ENCODE measurements at regions not wholly inside any gene's neighbourhood (a gene's known extent, or its start where the extent isn't known, plus 50 kb on each side); places are given as distances from the start of the nearest gene placed in this dataset.
"Not testable (repeated sequence)": the region's sequence is repeated elsewhere in the genome, so short reads cannot be mapped to it uniquely, and the experiment has no call there.

GRCh38 chr9:28105001-28105400 lies 531.7 kb upstream of the C9orf72 start:
- no peaks in the 10 kb centered on the region for H3K27me3 ChIP-seq (ENCODE audit: control insufficient read depth, insufficient read depth, low read length)
- no peaks in the 10 kb centered on the region for H3K36me3 ChIP-seq (replicated peaks; ENCODE audit: control insufficient read depth, insufficient read depth, low read length)
- no peak for DNase-seq
- no peak overlapping the region for H3K4me3 ChIP-seq (ENCODE audit: insufficient read depth, low read depth, low read length)

GRCh38 chr9:28120184-28120583 lies 546.9 kb upstream of the C9orf72 start:
- H3K27me3 ChIP-seq (ENCODE audit: control insufficient read depth, insufficient read depth, low read length) = no peaks in the 10 kb centered on the region
- H3K36me3 ChIP-seq (replicated peaks; ENCODE audit: control insufficient read depth, insufficient read depth, low read length) = no peaks in the 10 kb centered on the region
- no peak overlapping the region for H3K4me3 ChIP-seq (ENCODE audit: insufficient read depth, low read depth, low read length)
- no peak for DNase-seq

GRCh38 chr9:28120626-28121025 lies 547.3 kb upstream of the C9orf72 start:
- Histone ChIP-seq H3K36me3 (replicated peaks; ENCODE audit: control insufficient read depth, insufficient read depth, low read length) (no peaks in the 10 kb centered on the region), H3K4me3 (ENCODE audit: insufficient read depth, low read depth, low read length) (no peak overlapping the region), H3K27me3 (ENCODE audit: control insufficient read depth, insufficient read depth, low read length) (no peaks in the 10 kb centered on the region)
- DNase-seq = no peak

GRCh38 chr9:28121366-28121765 lies 548.1 kb upstream of the C9orf72 start:
- no peaks in the 10 kb centered on the region for H3K36me3 ChIP-seq (replicated peaks; ENCODE audit: control insufficient read depth, insufficient read depth, low read length)
- no peak for DNase-seq
- no peak overlapping the region for H3K4me3 ChIP-seq (ENCODE audit: insufficient read depth, low read depth, low read length)
- no peaks in the 10 kb centered on the region for H3K27me3 ChIP-seq (ENCODE audit: control insufficient read depth, insufficient read depth, low read length)

- no peak for DNase-seq
- no peaks in the 10 kb centered on the region for H3K27me3 ChIP-seq (ENCODE audit: control insufficient read depth, insufficient read depth, low read length)
- no peaks in the 10 kb centered on the region for H3K36me3 ChIP-seq (replicated peaks; ENCODE audit: control insufficient read depth, insufficient read depth, low read length)
- H3K4me3 ChIP-seq (ENCODE audit: insufficient read depth, low read depth, low read length) = no peak overlapping the region
Measured at GRCh38 chr9:28124917-28125316, 551.6 kb upstream of the C9orf72 start.

- Histone ChIP-seq H3K27me3 (ENCODE audit: control insufficient read depth, insufficient read depth, low read length) (no peaks in the 10 kb centered on the region), H3K4me3 (ENCODE audit: insufficient read depth, low read depth, low read length) (no peak overlapping the region), H3K36me3 (replicated peaks; ENCODE audit: control insufficient read depth, insufficient read depth, low read length) (no peaks in the 10 kb centered on the region)
- DNase-seq = no peak
Measured at GRCh38 chr9:28127101-28127500, 553.8 kb upstream of the C9orf72 start.

- H3K4me3 ChIP-seq (ENCODE audit: insufficient read depth, low read depth, low read length) = no peak overlapping the region
- no peaks in the 10 kb centered on the region for H3K36me3 ChIP-seq (replicated peaks; ENCODE audit: control insufficient read depth, insufficient read depth, low read length)
- no peak for DNase-seq
- H3K27me3 ChIP-seq (ENCODE audit: control insufficient read depth, insufficient read depth, low read length) = no peaks in the 10 kb centered on the region
Measured at GRCh38 chr9:28134446-28134976, 561.2 kb upstream of the C9orf72 start.

- Histone ChIP-seq H3K36me3 (replicated peaks; ENCODE audit: control insufficient read depth, insufficient read depth, low read length) (no peaks in the 10 kb centered on the region), H3K27me3 (ENCODE audit: control insufficient read depth, insufficient read depth, low read length) (no peaks in the 10 kb centered on the region), H3K4me3 (ENCODE audit: insufficient read depth, low read depth, low read length) (no peak overlapping the region)
- no peak for DNase-seq
Measured at GRCh38 chr9:28135549-28135948, 562.3 kb upstream of the C9orf72 start.

- Histone ChIP-seq H3K4me3 (ENCODE audit: insufficient read depth, low read depth, low read length) (no peak overlapping the region), H3K36me3 (replicated peaks; ENCODE audit: control insufficient read depth, insufficient read depth, low read length) (no peaks in the 10 kb centered on the region), H3K27me3 (ENCODE audit: control insufficient read depth, insufficient read depth, low read length) (no peaks in the 10 kb centered on the region)
- DNase-seq = peak; percentile 9
Measured at GRCh38 chr9:28136113-28136512, 562.8 kb upstream of the C9orf72 start.

- not testable (repeated sequence) for H3K27me3 ChIP-seq (ENCODE audit: control insufficient read depth, insufficient read depth, low read length); H3K4me3 ChIP-seq (ENCODE audit: insufficient read depth, low read depth, low read length); DNase-seq; H3K36me3 ChIP-seq (replicated peaks; ENCODE audit: control insufficient read depth, insufficient read depth, low read length)
Measured at GRCh38 chr9:28147430-28147829, 574.1 kb upstream of the C9orf72 start.

GRCh38 chr9:28147923-28148597 lies 574.8 kb upstream of the C9orf72 start:
- not testable (repeated sequence) for DNase-seq; H3K27me3 ChIP-seq (ENCODE audit: control insufficient read depth, insufficient read depth, low read length); H3K4me3 ChIP-seq (ENCODE audit: insufficient read depth, low read depth, low read length); H3K36me3 ChIP-seq (replicated peaks; ENCODE audit: control insufficient read depth, insufficient read depth, low read length)

GRCh38 chr9:28149361-28150050 lies 576.2 kb upstream of the C9orf72 start:
- H3K27me3 ChIP-seq (ENCODE audit: control insufficient read depth, insufficient read depth, low read length); DNase-seq; H3K4me3 ChIP-seq (ENCODE audit: insufficient read depth, low read depth, low read length); H3K36me3 ChIP-seq (replicated peaks; ENCODE audit: control insufficient read depth, insufficient read depth, low read length): not testable (repeated sequence)

GRCh38 chr9:28155067-28155466 lies 581.8 kb upstream of the C9orf72 start:
- Histone ChIP-seq H3K27me3 (ENCODE audit: control insufficient read depth, insufficient read depth, low read length) (no peaks in the 10 kb centered on the region), H3K36me3 (replicated peaks; ENCODE audit: control insufficient read depth, insufficient read depth, low read length) (no peaks in the 10 kb centered on the region), H3K4me3 (ENCODE audit: insufficient read depth, low read depth, low read length) (no peak overlapping the region)
- no peak for DNase-seq

- Histone ChIP-seq H3K27me3 (ENCODE audit: control insufficient read depth, insufficient read depth, low read length) (no peaks in the 10 kb centered on the region), H3K36me3 (replicated peaks; ENCODE audit: control insufficient read depth, insufficient read depth, low read length) (no peaks in the 10 kb centered on the region), H3K4me3 (ENCODE audit: insufficient read depth, low read depth, low read length) (no peak overlapping the region)
- DNase-seq = no peak
Measured at GRCh38 chr9:28155671-28156070, 582.4 kb upstream of the C9orf72 start.

- no peak for DNase-seq
- no peaks in the 10 kb centered on the region for H3K27me3 ChIP-seq (ENCODE audit: control insufficient read depth, insufficient read depth, low read length)
- H3K36me3 ChIP-seq (replicated peaks; ENCODE audit: control insufficient read depth, insufficient read depth, low read length) = no peaks in the 10 kb centered on the region
- no peak overlapping the region for H3K4me3 ChIP-seq (ENCODE audit: insufficient read depth, low read depth, low read length)
Measured at GRCh38 chr9:28158451-28158850, 585.2 kb upstream of the C9orf72 start.
